Mesodermal cell (in vitro differentiated cells): ENCODE measurements at regions not wholly inside any gene's neighbourhood (a gene's known extent, or its start where the extent isn't known, plus 50 kb on each side); places are given as distances from the start of the nearest gene placed in this dataset.

ENCODE experiments used
- H3K27ac ChIP-seq: 2 replicates; pipeline ENCODE4 v1.7.0; 2013; ENCODE audit warnings: mild to moderate bottlenecking, low read depth, low read length, moderate library complexity; ENCODE audit not compliant: severe bottlenecking
- H3K36me3 ChIP-seq: 2 replicates; pipeline ENCODE4 v1.7.1; 2013; ENCODE audit warnings: mild to moderate bottlenecking, low read length, moderate library complexity; ENCODE audit not compliant: control insufficient read depth, insufficient read depth
- H3K4me1 ChIP-seq: one replicate; pipeline ENCODE4 v1.7.1; 2013; ENCODE audit warnings: mild to moderate bottlenecking, low read length; ENCODE audit not compliant: insufficient read depth, control insufficient read depth, poor library complexity, severe bottlenecking
- H3K4me3 ChIP-seq: 2 replicates; pipeline ENCODE4 v1.7.0; 2013; ENCODE audit warnings: low read length, control low read depth, mild to moderate bottlenecking; ENCODE audit not compliant: insufficient read depth, poor library complexity, severe bottlenecking; ENCODE audit errors: extremely low read depth
- H3K9me3 ChIP-seq: 2 replicates; pipeline ENCODE4 v1.7.1; 2013; ENCODE audit warnings: mild to moderate bottlenecking, low read length, moderate library complexity; ENCODE audit not compliant: control insufficient read depth
- WGBS, 2 experiments: methylation state at CpG; one replicate each; pipeline ENCODE4 v1.1.5; 2013; ENCODE audit warnings: missing lambda C conversion rate in 2 of 2; ENCODE audit not compliant: insufficient coverage in 2 of 2; 5-methylcytosine and 5-hydroxymethylcytosine counted together

GRCh38 chr5:35339616-35340100 is 109.4 kb upstream of the PRLR start:
- H3K9me3 ChIP-seq: no peaks in the 10 kb centered on the region
- no peaks in the 10 kb centered on the region for H3K36me3 ChIP-seq
- H3K4me3 ChIP-seq: no peak overlapping the region
- no CpG with 5 or more reads among the region's 1 CpG for WGBS, 2 experiments
- H3K4me1 ChIP-seq: no peaks in the 10 kb centered on the region
- H3K27ac ChIP-seq: no peak overlapping the region

- H3K9me3 ChIP-seq: no peaks in the 10 kb centered on the region
- no peaks in the 10 kb centered on the region for H3K36me3 ChIP-seq
- no peak overlapping the region for H3K27ac ChIP-seq
- no peak overlapping the region for H3K4me3 ChIP-seq
- WGBS, 2 experiments: 75 to 100% methylated on average over 1 of the region's 1 CpG
- H3K4me1 ChIP-seq: no peaks in the 10 kb centered on the region
These were observed 108.7 kb upstream of the PRLR start for GRCh38 chr5:35339006-35339405.

GRCh38 chr5:35338157-35338453 is 107.8 kb upstream of the PRLR start:
- Histone ChIP-seq H3K27ac (no peak overlapping the region), H3K4me3 (no peak overlapping the region), H3K4me1 (no peaks in the 10 kb centered on the region), H3K36me3 (no peaks in the 10 kb centered on the region), H3K9me3 (no peaks in the 10 kb centered on the region)

- Histone ChIP-seq H3K9me3 (no peaks in the 10 kb centered on the region), H3K4me3 (no peak overlapping the region), H3K36me3 (no peaks in the 10 kb centered on the region), H3K4me1 (no peaks in the 10 kb centered on the region), H3K27ac (no peak overlapping the region)
- 20 to 44% methylated on average over 2 to 4 of the region's 7 CpGs for WGBS, 2 experiments
These were observed 107.3 kb upstream of the PRLR start for GRCh38 chr5:35337340-35338156.

- no peak overlapping the region for H3K27ac ChIP-seq
- 40 to 62% methylated on average over 1 to 3 of the region's 4 CpGs for WGBS, 2 experiments
These were observed 105.9 kb upstream of the PRLR start for GRCh38 chr5:35336230-35336629.

GRCh38 chr5:35335752-35336151 is 105.5 kb upstream of the PRLR start:
- H3K9me3 ChIP-seq: no peaks in the 10 kb centered on the region
- no peak overlapping the region for H3K27ac ChIP-seq
- H3K4me3 ChIP-seq: no peak overlapping the region
- WGBS, 2 experiments: 86 to 90% methylated on average over 1 to 3 of the region's 4 CpGs
- H3K36me3 ChIP-seq: no peaks in the 10 kb centered on the region
- H3K4me1 ChIP-seq: no peaks in the 10 kb centered on the region

More at GRCh38 chr5:35336230-35336629, 105.9 kb upstream of the PRLR start:
- Histone ChIP-seq H3K4me3 (no peak overlapping the region), H3K9me3 (no peaks in the 10 kb centered on the region), H3K4me1 (no peaks in the 10 kb centered on the region), H3K36me3 (no peaks in the 10 kb centered on the region)

- H3K9me3 ChIP-seq: no peaks in the 10 kb centered on the region
- WGBS, 2 experiments: 94 to 95% methylated on average over 2 of the region's 3 CpGs
- no peaks in the 10 kb centered on the region for H3K4me1 ChIP-seq
- H3K27ac ChIP-seq: no peak overlapping the region
- no peak overlapping the region for H3K4me3 ChIP-seq
- H3K36me3 ChIP-seq: no peaks in the 10 kb centered on the region
These were observed 103.1 kb upstream of the PRLR start for GRCh38 chr5:35333366-35333765.

GRCh38 chr5:35331956-35332950 is 102.0 kb upstream of the PRLR start:
- no peaks in the 10 kb centered on the region for H3K9me3 ChIP-seq
- 55 to 88% methylated on average over 3 to 4 of the region's 8 CpGs for WGBS, 2 experiments
- no peaks in the 10 kb centered on the region for H3K4me1 ChIP-seq
- H3K27ac ChIP-seq: no peak overlapping the region
- no peaks in the 10 kb centered on the region for H3K36me3 ChIP-seq
- no peak overlapping the region for H3K4me3 ChIP-seq

- H3K4me1 ChIP-seq: no peaks in the 10 kb centered on the region
- no CpG with 5 or more reads among the region's 3 CpGs for WGBS, 2 experiments
- no peaks in the 10 kb centered on the region for H3K36me3 ChIP-seq
- H3K9me3 ChIP-seq: no peaks in the 10 kb centered on the region
- no peak overlapping the region for H3K4me3 ChIP-seq
- no peak overlapping the region for H3K27ac ChIP-seq
These were observed 95.5 kb upstream of the PRLR start for GRCh38 chr5:35325836-35326235.

- H3K9me3 ChIP-seq: no peaks in the 10 kb centered on the region
- no peaks in the 10 kb centered on the region for H3K4me1 ChIP-seq
- WGBS, 2 experiments: 89 to 94% methylated on average over 5 to 6 of the region's 6 CpGs
- H3K27ac ChIP-seq: no peak overlapping the region
- no peaks in the 10 kb centered on the region for H3K36me3 ChIP-seq
- H3K4me3 ChIP-seq: no peak overlapping the region
These were observed 94.4 kb upstream of the PRLR start for GRCh38 chr5:35324679-35325078.
